WI38 (cell line): ENCODE measurements at regions not wholly inside any gene's neighbourhood (a gene's known extent, or its start where the extent isn't known, plus 50 kb on each side); places are given as distances from the start of the nearest gene placed in this dataset.
"Not testable (repeated sequence)": the region's sequence is repeated elsewhere in the genome, so short reads cannot be mapped to it uniquely, and the experiment has no call there.

Source experiments
- H3K4me3 ChIP-seq: 2 replicates; pipeline ENCODE4 v1.5.1; 2011; ENCODE audit warnings: low read depth, mild to moderate bottlenecking, control low read depth, low read length
- TF ChIP-seq, protein P1 (sequence below): IDR thresholded peaks from 2 replicates; pipeline ENCODE4 v1.5.1; 2012; ENCODE audit warnings: low read depth, mild to moderate bottlenecking, control low read depth, low read length

DNA sequence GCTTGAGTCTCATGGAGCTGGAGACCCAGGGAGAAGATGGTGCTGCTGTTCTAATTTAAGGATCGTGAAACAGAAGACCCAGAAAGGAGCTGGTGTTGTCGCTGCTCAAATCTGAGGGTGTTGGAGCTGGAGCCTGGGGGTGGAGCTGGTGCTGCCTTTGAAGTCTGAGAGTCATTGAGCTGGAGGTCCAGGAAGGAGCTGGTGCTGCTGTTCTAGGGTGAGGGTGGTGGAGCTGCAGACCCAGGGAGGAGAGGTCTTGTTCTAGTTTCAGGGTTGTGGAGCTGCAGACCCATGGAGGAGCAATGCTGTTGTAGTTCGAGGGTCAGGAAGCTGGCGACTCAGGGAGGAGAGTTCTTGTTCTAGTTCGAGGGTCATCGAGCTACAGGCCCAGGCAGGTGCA lies 84.1 kb upstream of the ZNF479 start:
- H3K4me3 ChIP-seq: no peak overlapping the region
- TF ChIP-seq, protein P1, sequence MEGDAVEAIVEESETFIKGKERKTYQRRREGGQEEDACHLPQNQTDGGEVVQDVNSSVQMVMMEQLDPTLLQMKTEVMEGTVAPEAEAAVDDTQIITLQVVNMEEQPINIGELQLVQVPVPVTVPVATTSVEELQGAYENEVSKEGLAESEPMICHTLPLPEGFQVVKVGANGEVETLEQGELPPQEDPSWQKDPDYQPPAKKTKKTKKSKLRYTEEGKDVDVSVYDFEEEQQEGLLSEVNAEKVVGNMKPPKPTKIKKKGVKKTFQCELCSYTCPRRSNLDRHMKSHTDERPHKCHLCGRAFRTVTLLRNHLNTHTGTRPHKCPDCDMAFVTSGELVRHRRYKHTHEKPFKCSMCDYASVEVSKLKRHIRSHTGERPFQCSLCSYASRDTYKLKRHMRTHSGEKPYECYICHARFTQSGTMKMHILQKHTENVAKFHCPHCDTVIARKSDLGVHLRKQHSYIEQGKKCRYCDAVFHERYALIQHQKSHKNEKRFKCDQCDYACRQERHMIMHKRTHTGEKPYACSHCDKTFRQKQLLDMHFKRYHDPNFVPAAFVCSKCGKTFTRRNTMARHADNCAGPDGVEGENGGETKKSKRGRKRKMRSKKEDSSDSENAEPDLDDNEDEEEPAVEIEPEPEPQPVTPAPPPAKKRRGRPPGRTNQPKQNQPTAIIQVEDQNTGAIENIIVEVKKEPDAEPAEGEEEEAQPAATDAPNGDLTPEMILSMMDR: no peak

DNA sequence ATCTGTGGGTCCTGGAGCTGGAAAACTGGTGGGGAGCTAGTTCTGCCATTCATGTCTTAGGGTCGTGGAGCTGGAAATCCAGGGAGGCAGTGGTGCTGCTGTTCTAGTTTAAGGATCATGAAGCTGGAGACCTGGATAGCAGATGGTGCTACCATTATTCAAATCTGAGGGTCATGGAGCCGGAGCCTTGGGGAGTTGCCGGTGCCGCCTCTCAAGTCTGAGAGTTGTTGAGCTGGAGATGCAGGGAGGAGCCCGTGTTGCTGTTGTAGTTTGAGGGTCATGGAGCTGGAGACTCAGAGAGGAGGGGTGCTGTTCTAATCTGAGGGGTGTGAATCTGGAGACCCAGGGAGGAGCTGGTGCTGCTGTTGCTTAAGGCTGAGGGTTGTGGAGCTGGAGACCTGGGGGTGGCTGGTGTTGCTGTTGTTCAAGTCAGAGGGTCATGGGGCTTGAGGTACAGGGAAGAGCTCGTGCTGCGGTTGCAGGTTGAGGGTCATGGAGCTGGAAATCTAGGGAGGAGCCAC lies 86.0 kb upstream of the ZNF479 start:
- no peak overlapping the region for H3K4me3 ChIP-seq
- TF ChIP-seq, protein P1: no peak

DNA sequence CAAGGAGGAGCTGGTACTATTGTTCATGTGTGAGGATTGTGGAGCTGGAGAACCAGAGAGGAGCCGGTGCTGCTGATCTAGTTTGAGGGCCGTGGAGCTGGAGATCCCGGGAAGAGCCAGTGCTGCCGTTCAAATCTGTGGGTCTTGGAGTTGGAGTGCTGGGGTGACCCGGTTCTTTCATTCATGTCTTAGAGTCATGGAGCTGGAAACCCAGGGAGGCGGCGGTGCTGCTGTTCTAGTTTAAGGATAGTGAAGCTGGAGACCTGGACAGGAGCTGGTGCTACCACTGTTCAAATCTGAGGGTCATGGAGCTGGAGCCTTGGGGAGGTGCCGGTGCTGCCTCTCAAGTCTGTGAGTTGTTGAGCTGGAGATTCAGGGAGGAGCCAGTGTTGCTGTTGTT lies 88.5 kb upstream of the ZNF479 start:
- TF ChIP-seq, protein P1: no peak

DNA sequence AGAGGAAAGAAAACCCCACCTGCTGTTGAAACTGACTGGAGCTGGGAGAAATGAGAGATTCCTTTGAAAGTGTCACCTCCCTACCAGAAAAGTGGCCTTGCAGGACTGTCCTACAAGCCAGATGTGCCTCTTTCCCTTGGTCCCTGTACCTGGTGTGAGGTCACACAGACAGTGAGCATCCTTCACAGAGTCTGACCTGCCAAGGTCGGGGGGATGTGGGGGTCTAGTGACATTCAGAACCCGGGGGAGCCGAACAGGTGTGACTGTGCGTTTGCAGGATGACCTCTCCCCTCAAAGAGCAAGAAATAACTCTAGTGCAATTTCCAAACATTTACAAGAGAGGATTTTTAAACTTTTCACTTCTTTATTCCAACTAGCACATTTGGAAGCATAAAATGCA lies 93.4 kb upstream of the ZNF479 start:
- H3K4me3 ChIP-seq: no peak overlapping the region
- TF ChIP-seq, protein P1: no peak

More for the DNA sequence above, 88.5 kb upstream of the ZNF479 start:
- no peak overlapping the region for H3K4me3 ChIP-seq

DNA sequence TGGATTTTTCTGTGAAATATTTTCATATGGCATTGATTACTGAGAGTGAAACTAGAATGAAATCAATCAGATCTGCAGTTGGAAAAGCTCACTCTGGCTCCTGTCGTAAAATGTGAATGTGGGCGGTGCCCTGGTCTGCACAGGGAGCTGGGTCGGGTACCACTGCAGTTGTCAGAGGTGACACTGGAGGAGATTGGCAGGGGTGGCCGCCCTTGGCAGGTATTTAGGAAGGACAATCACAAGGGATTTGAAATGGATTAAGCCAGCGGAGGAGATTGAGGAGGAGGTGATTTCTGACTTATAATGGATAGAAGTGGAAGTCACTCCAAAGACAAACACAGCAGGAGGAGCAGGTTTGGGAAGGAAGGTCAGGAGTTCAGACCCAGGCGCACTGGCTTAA lies 109.0 kb upstream of the ZNF479 start:
- H3K4me3 ChIP-seq: not testable (repeated sequence)

DNA sequence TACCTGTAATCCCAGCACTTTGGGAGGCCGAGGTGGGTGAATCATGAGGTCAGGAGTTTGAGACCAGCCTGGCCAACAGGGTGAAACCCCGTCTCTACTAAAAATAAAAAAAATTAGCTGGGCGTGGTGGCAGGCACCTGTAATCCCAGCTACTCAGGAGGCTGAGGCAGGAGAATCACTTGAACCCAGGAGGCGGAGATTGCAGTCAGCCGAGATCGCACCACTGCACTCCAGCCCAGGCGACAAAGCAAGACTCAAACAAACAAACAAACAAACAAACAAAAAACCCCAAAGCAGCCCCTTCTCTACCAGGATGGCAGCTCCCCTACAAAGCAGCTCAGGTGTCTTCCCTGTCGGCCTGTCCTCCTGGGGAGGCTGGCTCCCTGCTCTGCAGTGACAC lies 111.3 kb upstream of the ZNF479 start:
- H3K4me3 ChIP-seq: not testable (repeated sequence)

DNA sequence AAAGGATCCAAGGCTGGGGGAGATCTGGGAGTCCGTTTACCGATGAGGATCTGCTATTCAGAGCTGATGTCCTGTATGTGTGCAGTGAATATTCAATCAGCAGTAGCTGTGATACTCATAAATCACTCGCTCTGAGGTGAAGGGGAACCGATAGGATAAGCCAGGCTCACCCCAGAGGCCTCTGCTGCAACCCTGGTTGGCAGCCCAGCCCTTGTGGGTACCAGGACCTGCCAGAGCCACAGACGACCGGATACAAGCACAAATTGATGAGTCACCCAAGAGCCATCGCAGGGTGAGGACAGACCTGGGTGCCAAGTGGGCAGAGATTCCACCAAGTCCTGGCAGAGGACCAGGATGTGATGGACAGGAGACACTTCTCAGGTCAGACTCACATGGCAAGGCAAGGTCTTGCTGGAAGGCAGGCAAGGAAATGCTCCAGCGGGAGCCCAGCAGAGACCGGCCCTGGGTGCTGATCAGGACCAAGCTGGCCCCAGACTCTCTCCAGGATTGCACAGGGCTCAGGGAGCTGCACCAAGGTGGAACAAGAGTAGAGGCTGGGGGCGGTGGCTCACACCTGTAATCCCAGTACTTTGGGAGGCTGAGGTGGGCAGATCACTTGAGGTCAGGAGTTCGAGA lies 112.2 kb upstream of the ZNF479 start:
- not testable (repeated sequence) for H3K4me3 ChIP-seq

DNA sequence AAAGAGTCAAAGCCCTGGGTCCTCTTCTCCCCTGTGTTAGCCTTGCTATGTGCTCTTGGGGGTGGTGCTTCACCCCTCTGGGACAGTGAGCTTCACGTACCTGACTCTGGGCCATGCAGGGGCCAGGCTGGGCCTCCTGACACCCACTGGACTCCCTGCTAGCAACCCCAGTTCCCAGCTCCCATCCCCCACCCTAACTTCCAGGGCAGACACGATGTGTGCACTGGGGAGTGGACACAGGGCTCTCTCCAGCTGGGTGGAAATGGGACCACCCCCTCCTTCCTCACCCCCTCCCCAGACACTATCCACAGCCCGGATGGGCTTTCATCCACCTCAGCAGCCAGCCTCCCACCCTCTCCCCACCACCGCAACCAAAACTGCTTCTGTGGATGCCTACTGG lies 113.0 kb upstream of the ZNF479 start:
- TF ChIP-seq, protein P1: no peak
- H3K4me3 ChIP-seq: no peak overlapping the region

DNA sequence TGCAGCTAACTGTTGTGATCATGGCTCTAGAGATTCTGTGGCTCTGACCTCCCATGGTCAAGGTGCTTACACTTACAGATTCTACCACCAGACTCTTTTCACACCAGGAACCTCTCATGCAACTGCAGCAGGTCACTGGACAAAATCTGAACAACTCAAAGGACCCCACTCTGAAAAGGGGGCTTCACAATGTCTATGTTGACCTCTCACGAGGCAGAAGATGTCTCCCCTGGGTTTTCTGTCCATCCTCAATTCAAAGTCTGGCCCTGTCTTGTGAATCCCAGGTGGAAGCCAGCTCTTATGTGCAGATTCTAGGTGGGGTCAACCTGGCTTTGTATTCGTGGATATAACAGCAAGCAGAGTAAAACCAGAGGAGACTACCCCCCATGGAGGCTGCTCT lies 118.6 kb upstream of the ZNF479 start:
- TF ChIP-seq, protein P1: no peak
- no peak overlapping the region for H3K4me3 ChIP-seq
